RWPE2 (cell line): ENCODE measurements at regions not wholly inside any gene's neighbourhood (a gene's known extent, or its start where the extent isn't known, plus 50 kb on each side); places are given as distances from the start of the nearest gene placed in this dataset.

Source experiments
- ATAC-seq: fragments of 200-7000 bp; cut with Tn5 transposase; 3 replicates; pipeline ENCODE4 v1.9.1; 2021; ENCODE audit warnings: low read depth
- DNase-seq: peaks from one replicate; pipeline ENCODE4 v3.0.0-alpha.2; 2020; ENCODE audit warnings: low spot score
- H3K27ac ChIP-seq: fragments of 450-650 bp; 2 replicates; pipeline ENCODE4 v1.5.1; 2017; ENCODE audit warnings: mild to moderate bottlenecking; ENCODE audit not compliant: poor library complexity, severe bottlenecking
- H3K27me3 ChIP-seq: fragments of 250-450 bp; sonication (Bioruptor Pico); 2 replicates; pipeline ENCODE4 v1.5.1; 2021; ENCODE audit warnings: mild to moderate bottlenecking, moderate library complexity; ENCODE audit not compliant: insufficient read depth, poor library complexity, severe bottlenecking
- H3K36me3 ChIP-seq: fragments of 250-450 bp; sonication (Bioruptor Pico); 2 replicates; pipeline ENCODE4 v1.5.1; 2020; ENCODE audit warnings: low read depth, mild to moderate bottlenecking, moderate library complexity
- H3K4me1 ChIP-seq: fragments of 250-450 bp; sonication (Bioruptor Pico); 2 replicates; pipeline ENCODE4 v1.5.1; 2021; ENCODE audit warnings: mild to moderate bottlenecking, moderate library complexity; ENCODE audit not compliant: insufficient read depth, poor library complexity, severe bottlenecking
- H3K4me3 ChIP-seq: fragments of 250-450 bp; sonication (Bioruptor Pico); 2 replicates; pipeline ENCODE4 v1.5.1; 2021; ENCODE audit warnings: mild to moderate bottlenecking, moderate library complexity; ENCODE audit not compliant: severe bottlenecking
- H3K9me3 ChIP-seq: fragments of 250-450 bp; sonication (Bioruptor Pico); 2 replicates; pipeline ENCODE4 v1.5.1; 2021; ENCODE audit warnings: mild to moderate bottlenecking, moderate library complexity; ENCODE audit not compliant: severe bottlenecking
- CTCF ChIP-seq: fragments of 450-650 bp; IDR thresholded peaks from one replicate; pipeline ENCODE4 v1.5.1; 2017; ENCODE audit warnings: mild to moderate bottlenecking, moderate library complexity; ENCODE audit not compliant: poor library complexity, severe bottlenecking

- TF ChIP-seq CTCF: no peak
- Histone ChIP-seq H3K9me3 (no peaks in the 10 kb centered on the region), H3K27me3 (no peaks in the 10 kb centered on the region), H3K36me3 (no peaks in the 10 kb centered on the region), H3K4me3 (no peak overlapping the region), H3K4me1 (no peaks in the 10 kb centered on the region), H3K27ac (no peak overlapping the region)
- no peak for ATAC-seq
- DNase-seq: no peak
Observed at GRCh38 chr6:163694072-163694471, 279.6 kb downstream of the QKI start.

- no peak overlapping the region for H3K27ac ChIP-seq
- no peaks in the 10 kb centered on the region for H3K4me1 ChIP-seq
- DNase-seq (no peak), ATAC-seq (no peak)
- H3K27me3 ChIP-seq: no peaks in the 10 kb centered on the region
- no peak overlapping the region for H3K4me3 ChIP-seq
- H3K36me3 ChIP-seq: no peaks in the 10 kb centered on the region
- no peaks in the 10 kb centered on the region for H3K9me3 ChIP-seq
- no peak for TF ChIP-seq CTCF
Observed at GRCh38 chr6:163691049-163691448, 276.5 kb downstream of the QKI start.

GRCh38 chr6:163688739-163689362 lies 274.3 kb downstream of the QKI start:
- Histone ChIP-seq H3K27me3 (no peaks in the 10 kb centered on the region), H3K9me3 (no peaks in the 10 kb centered on the region), H3K4me3 (no peak overlapping the region), H3K27ac (no peak overlapping the region), H3K4me1 (no peaks in the 10 kb centered on the region), H3K36me3 (no peaks in the 10 kb centered on the region)
- TF ChIP-seq CTCF: no peak
- DNase-seq (no peak), ATAC-seq (peak; percentile 54; the same call in 1 of the 3 replicates)

- no peaks in the 10 kb centered on the region for H3K27me3 ChIP-seq
- no peak overlapping the region for H3K4me3 ChIP-seq
- TF ChIP-seq CTCF: no peak
- no peaks in the 10 kb centered on the region for H3K36me3 ChIP-seq
- ATAC-seq (no peak), DNase-seq (no peak)
- H3K4me1 ChIP-seq: peaks cover 4% of the 10 kb centered on the region
- peaks cover 4% of the 10 kb centered on the region for H3K9me3 ChIP-seq
- no peak overlapping the region for H3K27ac ChIP-seq
Observed at GRCh38 chr6:163687075-163687474, 272.6 kb downstream of the QKI start.

GRCh38 chr6:163686301-163686700 lies 271.8 kb downstream of the QKI start:
- Histone ChIP-seq H3K36me3 (no peaks in the 10 kb centered on the region), H3K4me1 (peaks cover 4% of the 10 kb centered on the region), H3K27me3 (no peaks in the 10 kb centered on the region), H3K4me3 (no peak overlapping the region), H3K27ac (no peak overlapping the region), H3K9me3 (peaks cover 4% of the 10 kb centered on the region)
- ATAC-seq: no peak
- TF ChIP-seq CTCF: no peak
- DNase-seq: no peak
